Panc1 (cell line): ENCODE measurements at regions not wholly inside any gene's neighbourhood (a gene's known extent, or its start where the extent isn't known, plus 50 kb on each side); places are given as distances from the start of the nearest gene placed in this dataset.

ENCODE experiments used
- CTCF ChIP-seq: fragments of 450-650 bp; IDR thresholded peaks from 2 replicates; pipeline ENCODE4 v1.5.1; 2017; ENCODE audit warnings: mild to moderate bottlenecking
- POLR2AphosphoS5 ChIP-seq: IDR thresholded peaks from 2 replicates; pipeline ENCODE4 v1.6.1; 2012; ENCODE audit warnings: mild to moderate bottlenecking, low read depth, low read length, moderate library complexity
- SIN3A ChIP-seq: IDR thresholded peaks from 2 replicates; pipeline ENCODE4 v1.6.1; 2012; ENCODE audit warnings: low read depth, mild to moderate bottlenecking, low read length, moderate library complexity, borderline replicate concordance; ENCODE audit not compliant: insufficient read depth
- TCF7L2 ChIP-seq: IDR thresholded peaks from 2 replicates; pipeline ENCODE4 v1.6.1; 2011; ENCODE audit warnings: mild to moderate bottlenecking, low read depth, low read length, inconsistent platforms
- TF ChIP-seq, protein P1 (sequence below), 2 experiments: IDR thresholded peaks; 2 replicates each; pipeline ENCODE4 v1.6.1; 2011 to 2012; ENCODE audit warnings: low read depth in 2 of 2, control low read depth in 1 of 2, low read length in 1 of 2, mild to moderate bottlenecking in 1 of 2, moderate library complexity in 1 of 2; ENCODE audit not compliant: insufficient read depth in 1 of 2

DNA sequence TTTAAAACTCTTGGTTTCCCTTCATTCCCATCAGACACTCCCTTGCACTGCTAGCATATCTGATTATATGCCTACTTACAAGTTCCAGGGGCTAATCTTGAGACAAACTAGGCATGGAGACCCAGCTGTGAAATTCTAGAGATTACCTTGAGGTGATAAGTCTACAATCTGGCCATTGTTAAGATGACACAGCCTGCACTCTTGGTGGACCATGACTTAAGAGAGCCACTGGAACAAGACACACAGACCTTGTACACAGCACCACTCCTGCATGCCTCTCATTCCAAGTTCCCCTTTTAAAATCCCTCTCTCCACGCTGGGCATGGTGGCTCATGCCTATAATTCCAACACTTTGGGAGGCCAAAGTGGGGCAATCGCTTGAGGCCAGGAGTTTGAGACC is 387.2 kb upstream of the DCC start:
- TF ChIP-seq CTCF, result no peak
- no peak for TF ChIP-seq POLR2AphosphoS5
- TF ChIP-seq, protein P1, sequence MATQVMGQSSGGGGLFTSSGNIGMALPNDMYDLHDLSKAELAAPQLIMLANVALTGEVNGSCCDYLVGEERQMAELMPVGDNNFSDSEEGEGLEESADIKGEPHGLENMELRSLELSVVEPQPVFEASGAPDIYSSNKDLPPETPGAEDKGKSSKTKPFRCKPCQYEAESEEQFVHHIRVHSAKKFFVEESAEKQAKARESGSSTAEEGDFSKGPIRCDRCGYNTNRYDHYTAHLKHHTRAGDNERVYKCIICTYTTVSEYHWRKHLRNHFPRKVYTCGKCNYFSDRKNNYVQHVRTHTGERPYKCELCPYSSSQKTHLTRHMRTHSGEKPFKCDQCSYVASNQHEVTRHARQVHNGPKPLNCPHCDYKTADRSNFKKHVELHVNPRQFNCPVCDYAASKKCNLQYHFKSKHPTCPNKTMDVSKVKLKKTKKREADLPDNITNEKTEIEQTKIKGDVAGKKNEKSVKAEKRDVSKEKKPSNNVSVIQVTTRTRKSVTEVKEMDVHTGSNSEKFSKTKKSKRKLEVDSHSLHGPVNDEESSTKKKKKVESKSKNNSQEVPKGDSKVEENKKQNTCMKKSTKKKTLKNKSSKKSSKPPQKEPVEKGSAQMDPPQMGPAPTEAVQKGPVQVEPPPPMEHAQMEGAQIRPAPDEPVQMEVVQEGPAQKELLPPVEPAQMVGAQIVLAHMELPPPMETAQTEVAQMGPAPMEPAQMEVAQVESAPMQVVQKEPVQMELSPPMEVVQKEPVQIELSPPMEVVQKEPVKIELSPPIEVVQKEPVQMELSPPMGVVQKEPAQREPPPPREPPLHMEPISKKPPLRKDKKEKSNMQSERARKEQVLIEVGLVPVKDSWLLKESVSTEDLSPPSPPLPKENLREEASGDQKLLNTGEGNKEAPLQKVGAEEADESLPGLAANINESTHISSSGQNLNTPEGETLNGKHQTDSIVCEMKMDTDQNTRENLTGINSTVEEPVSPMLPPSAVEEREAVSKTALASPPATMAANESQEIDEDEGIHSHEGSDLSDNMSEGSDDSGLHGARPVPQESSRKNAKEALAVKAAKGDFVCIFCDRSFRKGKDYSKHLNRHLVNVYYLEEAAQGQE (IDR thresholded peaks at IDR 0.05; ENCODE audit: insufficient read depth in 1 of 2, low read depth in 2 of 2, low read length in 1 of 2), result no peak
- no peak for TF ChIP-seq TCF7L2
- no peak for TF ChIP-seq SIN3A
